HepG2 (cell line): ENCODE measurements at regions not wholly inside any gene's neighbourhood (a gene's known extent, or its start where the extent isn't known, plus 50 kb on each side); places are given as distances from the start of the nearest gene placed in this dataset.

Source experiments
- ATAC-seq: fragments of 200-7000 bp; cut with Tn5 transposase; 3 replicates; pipeline ENCODE4 v1.9.1; 2020; ENCODE audit warnings: mild to moderate bottlenecking, moderate library complexity
- BruUV-seq: library from RNA; stranded (reverse); fragments of 400-500 nt; replicated peaks from 2 replicates; lab custom pipeline; 2021; lab: Mats Ljungman, UMichigan
- CTCF ChIA-PET: fragments of 300-600 bp; formaldehyde crosslinking; extraction: SDS; loops from one replicate; lab custom pipeline; 2021; ENCODE audit warnings: low total read pairs, inconsistent platforms, low intra/inter-chr PET ratio; lab: Yijun Ruan, JAX
- POLR2A ChIA-PET: fragments of 350-600 bp; sonication (Branson Sonifier 250); formaldehyde crosslinking; loops from one replicate; lab custom pipeline; 2020; ENCODE audit warnings: antibody characterized with exemption, inconsistent platforms; lab: Yijun Ruan, JAX
- DNase-seq: peaks from one replicate; pipeline ENCODE4 v3.0.0-alpha.2; 2015; ENCODE audit warnings: low spot score
- FAIRE-seq: peaks from 3 replicates; lab custom pipeline; 2011; peaks lifted over from hg19 to GRCh38; lab: Jason Lieb, UNC
- H2AFZ ChIP-seq: one replicate; pipeline ENCODE4 v1.6.1; 2011; ENCODE audit warnings: low read length, inconsistent platforms
- H3K27ac ChIP-seq: fragments of 300-600 bp; 3 replicates; pipeline ENCODE4 v1.8.0; 2011; ENCODE audit warnings: mixed run types, mild to moderate bottlenecking, mixed read lengths, low read length, inconsistent platforms; ENCODE audit not compliant: insufficient read depth; ENCODE audit errors: extremely low read length
- H3K27me3 ChIP-seq, 2 experiments: fragments of 200-600 bp in 1 of 2; 2 replicates in 1 of 2; 3 replicates in 1 of 2; pipeline versions ENCODE4 v1.6.0 to v1.8.0; 2011; ENCODE audit warnings: low read length in 2 of 2, mild to moderate bottlenecking in 2 of 2, moderate library complexity in 2 of 2, inconsistent platforms in 1 of 2; ENCODE audit not compliant: insufficient read depth in 2 of 2, control insufficient read depth in 1 of 2
- H3K36me3 ChIP-seq, 2 experiments: fragments of 200-600 bp in 1 of 2; replicated peaks in 1 of 2; 2 replicates in 1 of 2; 3 replicates in 1 of 2; pipeline versions ENCODE4 v1.5.1 to v1.8.0; 2011; ENCODE audit warnings: low read length in 2 of 2, inconsistent platforms in 1 of 2; ENCODE audit not compliant: insufficient read depth in 2 of 2, control insufficient read depth in 1 of 2
- H3K4me1 ChIP-seq: 2 replicates; pipeline ENCODE4 v1.5.1; 2012; ENCODE audit warnings: low read length, inconsistent platforms; ENCODE audit not compliant: insufficient read depth
- H3K4me2 ChIP-seq: 2 replicates; pipeline ENCODE4 v1.6.0; 2011; ENCODE audit warnings: low read depth, low read length, inconsistent platforms
- H3K4me3 ChIP-seq, 3 experiments: fragments of 200-600 bp in 1 of 3; sonication (generic), shearing (Covaris generic) in 1 of 3; replicated peaks in 1 of 3; 2 replicates each; pipeline ENCODE4 v1.5.1; 2011 to 2016; ENCODE audit warnings: low read length in 3 of 3, inconsistent platforms in 2 of 3, low read depth in 2 of 3, mild to moderate bottlenecking in 2 of 3, control low read depth in 1 of 3, mixed read lengths in 1 of 3; ENCODE audit not compliant: insufficient read depth in 1 of 3
- H3K79me2 ChIP-seq: one replicate; pipeline ENCODE4 v1.6.1; 2011; ENCODE audit warnings: low read length, inconsistent platforms; ENCODE audit not compliant: insufficient read depth
- H3K9ac ChIP-seq: 2 replicates; pipeline ENCODE4 v1.6.0; 2011; ENCODE audit warnings: mild to moderate bottlenecking, low read depth, low read length, inconsistent platforms; ENCODE audit not compliant: insufficient read depth
- H3K9me3 ChIP-seq: 2 replicates; pipeline ENCODE4 v1.5.1; 2012; ENCODE audit warnings: mild to moderate bottlenecking, low read length
- H4K20me1 ChIP-seq: 2 replicates; pipeline ENCODE4 v1.6.0; 2011; ENCODE audit warnings: inconsistent platforms, mild to moderate bottlenecking, low read length, moderate library complexity; ENCODE audit not compliant: insufficient read depth
- MTERF4 ChIP-seq: sonication (generic); formaldehyde crosslinking; IDR thresholded peaks from 2 replicates; pipeline ENCODE4 v1.8.0; 2023; ENCODE audit warnings: mild to moderate bottlenecking, missing genetic modification reagents
- MXD4 ChIP-seq: IDR thresholded peaks from 2 replicates; pipeline ENCODE4 v1.6.1; 2016; ENCODE audit warnings: mild to moderate bottlenecking, missing biosample characterization, missing genetic modification reagents
- NFE2L1 ChIP-seq: sonication (generic); formaldehyde crosslinking; IDR thresholded peaks from 2 replicates; pipeline ENCODE4 v1.4.0; 2020; ENCODE audit warnings: missing genetic modification reagents, mild to moderate bottlenecking, borderline replicate concordance
- STAG1 ChIP-seq: sonication (generic); formaldehyde crosslinking; IDR thresholded peaks from 2 replicates; pipeline ENCODE4 v1.4.0; 2020; ENCODE audit warnings: missing genetic modification reagents
- XBP1 ChIP-seq: sonication (generic); formaldehyde crosslinking; IDR thresholded peaks from 2 replicates; pipeline ENCODE4 v1.5.0; 2020; ENCODE audit warnings: missing genetic modification reagents
- ZNF331 ChIP-seq: sonication (generic); formaldehyde crosslinking; IDR thresholded peaks from 2 replicates; pipeline ENCODE4 v1.4.0; 2020; ENCODE audit warnings: missing genetic modification reagents
- ZNF878 ChIP-seq: sonication (generic); formaldehyde crosslinking; IDR thresholded peaks from 2 replicates; pipeline ENCODE4 v1.8.1; 2023; ENCODE audit warnings: mild to moderate bottlenecking, missing genetic modification reagents, moderate library complexity
- WGBS: methylation state at CpG from one replicate; pipeline ENCODE4 v1.1.6; 2017; ENCODE audit warnings: low lambda C conversion rate; 5-methylcytosine and 5-hydroxymethylcytosine counted together
- in situ Hi-C: cut with HindIII; loops from 2 replicates; pipeline ENCODE4 v1.10.0; 2017; ENCODE audit warnings: low pct_unique_long_range_greater_than_20kb; ENCODE audit not compliant: extremely low pct_ligation_motif_present
- intact Hi-C: fragments of 100-400 bp; cut with micrococcal nuclease; formaldehyde crosslinking; loops from one replicate; pipeline ENCODE4 v1.10.0; 2022; ENCODE audit not compliant: unreplicated experiment
- TF ChIP-seq, protein P1 (sequence below): sonication (generic); formaldehyde crosslinking; IDR thresholded peaks from 2 replicates; pipeline ENCODE4 v1.8.0; 2022; ENCODE audit warnings: missing genetic modification reagents, mild to moderate bottlenecking, moderate library complexity, borderline replicate concordance

- no peak overlapping the region for H3K4me3 ChIP-seq
- H3K27ac ChIP-seq: no peak overlapping the region
- no peak for FAIRE-seq
- peaks cover 7% of the 10 kb centered on the region; the same call in 1 of the 2 replicates for H3K9me3 ChIP-seq
- WGBS: 37% methylated on average over 2 of the region's 2 CpGs
- TF ChIP-seq NFE2L1 (CRISPR knock-in tag) (no peak), XBP1 (CRISPR knock-in tag) (no peak), MXD4 (CRISPR knock-in tag) (no peak), ZNF331 (no peak), ZNF878 (CRISPR knock-in tag) (no peak), STAG1 (CRISPR knock-in tag) (peak; percentile 49), MTERF4 (CRISPR knock-in tag) (no peak)
- TF ChIP-seq, protein P1, sequence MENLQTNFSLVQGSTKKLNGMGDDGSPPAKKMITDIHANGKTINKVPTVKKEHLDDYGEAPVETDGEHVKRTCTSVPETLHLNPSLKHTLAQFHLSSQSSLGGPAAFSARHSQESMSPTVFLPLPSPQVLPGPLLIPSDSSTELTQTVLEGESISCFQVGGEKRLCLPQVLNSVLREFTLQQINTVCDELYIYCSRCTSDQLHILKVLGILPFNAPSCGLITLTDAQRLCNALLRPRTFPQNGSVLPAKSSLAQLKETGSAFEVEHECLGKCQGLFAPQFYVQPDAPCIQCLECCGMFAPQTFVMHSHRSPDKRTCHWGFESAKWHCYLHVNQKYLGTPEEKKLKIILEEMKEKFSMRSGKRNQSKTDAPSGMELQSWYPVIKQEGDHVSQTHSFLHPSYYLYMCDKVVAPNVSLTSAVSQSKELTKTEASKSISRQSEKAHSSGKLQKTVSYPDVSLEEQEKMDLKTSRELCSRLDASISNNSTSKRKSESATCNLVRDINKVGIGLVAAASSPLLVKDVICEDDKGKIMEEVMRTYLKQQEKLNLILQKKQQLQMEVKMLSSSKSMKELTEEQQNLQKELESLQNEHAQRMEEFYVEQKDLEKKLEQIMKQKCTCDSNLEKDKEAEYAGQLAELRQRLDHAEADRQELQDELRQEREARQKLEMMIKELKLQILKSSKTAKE: no peak
- no peaks in the 10 kb centered on the region; a peak in 1 of 5 replicates for H3K27me3 ChIP-seq
- H4K20me1 ChIP-seq: no peaks in the 10 kb centered on the region
- H3K4me1 ChIP-seq: no peaks in the 10 kb centered on the region
- H3K79me2 ChIP-seq: no peaks in the 10 kb centered on the region
- intact Hi-C loops: no loop called here
- no peak for ATAC-seq
- H3K9ac ChIP-seq: no peak overlapping the region
- no peaks in the 10 kb centered on the region for H3K36me3 ChIP-seq
- ChIA-PET CTCF (no interaction called here), POLR2A (no interaction called here)
- H2AFZ ChIP-seq: no peak overlapping the region
- no peak overlapping the region for H3K4me2 ChIP-seq
- in situ Hi-C loops: no loop called here
- no TSS peak for BruUV-seq
- no peak for DNase-seq
Observed at GRCh38 chr3:8423307-8423706, 78.3 kb upstream of the LMCD1 start.
